Cardiac muscle cell (in vitro differentiated cells and primary cell): ENCODE measurements at regions not wholly inside any gene's neighbourhood (a gene's known extent, or its start where the extent isn't known, plus 50 kb on each side); places are given as distances from the start of the nearest gene placed in this dataset.
A peak's percentile ranks its signal among the peaks of the same experiment; 100 is the strongest.

Experiments used
- DNase-seq, 2 donors: peaks; one replicate each; pipeline versions ENCODE4 v3.0.0 to v3.0.0-alpha.2; 2010 to 2017; ENCODE audit warnings: low read depth in 1 of 2, low spot score in 1 of 2
- H3K27ac ChIP-seq: fragments of 200-600 bp; sonication (generic); 2 replicates; pipeline ENCODE4 v1.5.1; 2016
- H3K27me3 ChIP-seq: fragments of 200-600 bp; sonication (generic); 2 replicates; pipeline ENCODE4 v1.6.0; 2016; ENCODE audit warnings: control low read depth
- H3K36me3 ChIP-seq: fragments of 200-600 bp; sonication (generic); 2 replicates; pipeline ENCODE4 v1.5.1; 2016; ENCODE audit warnings: control low read depth
- H3K4me1 ChIP-seq: fragments of 200-600 bp; sonication (generic); 2 replicates; pipeline ENCODE4 v1.8.1; 2017; ENCODE audit warnings: low read depth, mild to moderate bottlenecking, mixed run types
- H3K4me3 ChIP-seq: fragments of 200-600 bp; sonication (generic); 2 replicates; pipeline ENCODE4 v1.5.1; 2016; ENCODE audit warnings: mild to moderate bottlenecking
- H3K9me3 ChIP-seq: fragments of 200-600 bp; sonication (generic); 2 replicates; pipeline ENCODE4 v1.5.1; 2017; ENCODE audit warnings: low read depth, mild to moderate bottlenecking, control low read depth
- TF ChIP-seq, protein P1 (sequence below): IDR thresholded peaks from 2 replicates; pipeline ENCODE4 v1.5.1; 2012; ENCODE audit warnings: low read depth, mild to moderate bottlenecking, low read length

DNA sequence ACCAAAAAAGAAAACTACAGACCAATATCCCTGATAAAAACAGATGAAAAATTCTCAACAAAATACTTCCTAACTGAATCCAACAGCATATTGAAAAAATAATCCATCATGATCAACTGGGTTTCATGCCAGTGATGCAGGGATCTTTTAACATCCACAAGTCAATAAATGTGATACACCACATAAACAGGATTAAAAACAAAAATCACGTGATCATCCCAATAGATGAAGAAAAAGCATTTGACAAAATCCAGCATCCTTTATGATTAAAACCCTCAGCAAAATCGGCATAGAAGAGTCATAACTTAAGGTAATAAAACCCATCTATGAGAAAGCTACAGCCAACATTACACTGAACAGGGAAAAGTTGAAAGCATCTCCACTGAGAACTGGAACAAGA is 107.5 kb downstream of the DCLK3 start:
- TF ChIP-seq, protein P1, sequence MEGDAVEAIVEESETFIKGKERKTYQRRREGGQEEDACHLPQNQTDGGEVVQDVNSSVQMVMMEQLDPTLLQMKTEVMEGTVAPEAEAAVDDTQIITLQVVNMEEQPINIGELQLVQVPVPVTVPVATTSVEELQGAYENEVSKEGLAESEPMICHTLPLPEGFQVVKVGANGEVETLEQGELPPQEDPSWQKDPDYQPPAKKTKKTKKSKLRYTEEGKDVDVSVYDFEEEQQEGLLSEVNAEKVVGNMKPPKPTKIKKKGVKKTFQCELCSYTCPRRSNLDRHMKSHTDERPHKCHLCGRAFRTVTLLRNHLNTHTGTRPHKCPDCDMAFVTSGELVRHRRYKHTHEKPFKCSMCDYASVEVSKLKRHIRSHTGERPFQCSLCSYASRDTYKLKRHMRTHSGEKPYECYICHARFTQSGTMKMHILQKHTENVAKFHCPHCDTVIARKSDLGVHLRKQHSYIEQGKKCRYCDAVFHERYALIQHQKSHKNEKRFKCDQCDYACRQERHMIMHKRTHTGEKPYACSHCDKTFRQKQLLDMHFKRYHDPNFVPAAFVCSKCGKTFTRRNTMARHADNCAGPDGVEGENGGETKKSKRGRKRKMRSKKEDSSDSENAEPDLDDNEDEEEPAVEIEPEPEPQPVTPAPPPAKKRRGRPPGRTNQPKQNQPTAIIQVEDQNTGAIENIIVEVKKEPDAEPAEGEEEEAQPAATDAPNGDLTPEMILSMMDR = no peak
- Histone ChIP-seq H3K27ac (no peak overlapping the region), H3K36me3 (no peaks in the 10 kb centered on the region), H3K27me3 (no peaks in the 10 kb centered on the region), H3K4me3 (no peak overlapping the region), H3K4me1 (no peaks in the 10 kb centered on the region), H3K9me3 (no peaks in the 10 kb centered on the region)
- DNase-seq = no peak

DNA sequence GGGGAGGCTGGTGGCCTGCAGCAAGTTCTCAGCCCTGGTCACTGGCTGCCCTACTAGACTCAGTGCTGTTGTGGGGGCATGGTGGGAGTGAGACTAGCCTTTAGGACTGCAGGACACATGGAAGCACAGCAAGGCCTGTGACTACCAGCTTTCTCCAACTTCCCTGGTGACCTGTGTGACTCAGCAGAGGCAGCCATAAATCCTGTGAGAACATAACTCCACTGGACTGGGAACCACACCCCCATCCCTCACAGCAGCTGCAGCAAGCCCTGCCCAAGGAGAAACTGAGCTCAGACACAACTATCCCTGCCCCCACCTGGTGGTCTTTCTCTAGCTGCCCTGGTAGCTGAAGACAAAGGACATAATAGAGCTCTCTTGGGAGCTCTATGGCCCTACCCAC is 111.3 kb downstream of the DCLK3 start:
- no peaks in the 10 kb centered on the region for H3K9me3 ChIP-seq
- H3K27me3 ChIP-seq = no peaks in the 10 kb centered on the region
- no peak overlapping the region for H3K27ac ChIP-seq
- no peak for DNase-seq
- H3K36me3 ChIP-seq = no peaks in the 10 kb centered on the region
- H3K4me1 ChIP-seq = no peaks in the 10 kb centered on the region
- TF ChIP-seq, protein P1 = no peak
- H3K4me3 ChIP-seq = no peak overlapping the region

DNA sequence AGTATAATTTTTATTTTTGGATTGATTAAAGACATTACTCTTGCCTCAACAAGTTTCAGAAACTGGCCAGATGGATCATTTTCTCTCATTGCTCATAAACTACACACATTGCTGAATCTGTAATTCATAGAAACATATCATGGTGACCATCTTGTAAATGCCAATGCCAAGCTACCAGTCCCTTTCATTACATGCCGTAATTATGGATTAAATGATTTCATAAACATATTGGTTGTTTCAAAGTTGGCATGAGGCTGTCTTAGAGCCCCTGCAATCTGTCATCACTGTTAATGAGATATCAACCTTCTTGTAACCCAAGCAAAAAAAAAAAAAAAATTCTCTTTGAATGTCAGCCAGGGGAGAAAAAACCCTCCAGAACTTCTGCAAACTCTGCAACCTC is 112.2 kb downstream of the DCLK3 start:
- Histone ChIP-seq H3K36me3 (no peaks in the 10 kb centered on the region), H3K4me1 (no peaks in the 10 kb centered on the region), H3K9me3 (no peaks in the 10 kb centered on the region), H3K4me3 (no peak overlapping the region), H3K27ac (no peak overlapping the region), H3K27me3 (no peaks in the 10 kb centered on the region)
- no peak for DNase-seq
- TF ChIP-seq, protein P1 = no peak

DNA sequence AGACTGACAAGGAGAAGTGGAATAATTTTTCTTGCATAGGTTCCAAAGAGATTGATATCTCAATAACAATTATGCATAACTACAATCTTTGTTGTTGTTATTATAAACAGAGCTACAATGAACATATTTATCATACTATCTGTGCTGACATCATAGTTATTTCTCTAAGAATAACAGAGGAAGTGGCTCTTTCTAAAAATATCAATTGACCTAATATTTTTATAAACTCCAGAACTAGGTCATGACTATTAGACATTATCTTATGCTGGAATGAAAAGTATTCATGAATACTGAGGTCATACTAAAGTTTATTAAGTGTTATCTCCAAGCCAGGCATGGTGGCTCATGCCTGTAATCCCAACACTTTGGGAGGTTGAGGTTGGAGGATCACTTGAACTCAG is 114.1 kb downstream of the DCLK3 start:
- H3K36me3 ChIP-seq = no peaks in the 10 kb centered on the region
- TF ChIP-seq, protein P1 = no peak
- no peaks in the 10 kb centered on the region for H3K9me3 ChIP-seq
- no peak overlapping the region for H3K4me3 ChIP-seq
- no peaks in the 10 kb centered on the region for H3K27me3 ChIP-seq
- no peaks in the 10 kb centered on the region for H3K4me1 ChIP-seq
- H3K27ac ChIP-seq = no peak overlapping the region
- peak in 1 of 2 donors; percentile 44 for DNase-seq

DNA sequence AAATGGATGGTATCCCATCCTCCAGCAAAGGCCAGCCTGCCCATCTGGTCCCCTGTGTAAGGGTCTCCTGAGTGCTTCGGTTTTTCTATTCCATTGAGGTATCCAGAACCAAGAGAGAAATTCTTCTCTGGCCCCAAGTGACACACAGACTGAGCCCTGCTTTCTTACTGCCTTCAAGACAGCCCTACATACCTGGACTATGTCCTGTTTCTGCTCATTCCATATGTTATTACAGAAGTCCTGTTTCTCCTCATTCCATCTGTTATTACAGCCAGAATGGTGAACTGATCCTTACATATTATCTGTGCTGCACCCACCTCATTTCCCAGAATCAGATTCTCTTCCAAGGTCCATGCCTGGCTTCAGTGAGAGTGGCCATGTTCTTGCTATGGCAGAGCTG is 115.2 kb downstream of the DCLK3 start:
- no peaks in the 10 kb centered on the region for H3K36me3 ChIP-seq
- TF ChIP-seq, protein P1 = no peak
- H3K4me1 ChIP-seq = no peaks in the 10 kb centered on the region
- no peaks in the 10 kb centered on the region for H3K9me3 ChIP-seq
- no peaks in the 10 kb centered on the region for H3K27me3 ChIP-seq
- no peak overlapping the region for H3K4me3 ChIP-seq
- DNase-seq = no peak
- H3K27ac ChIP-seq = no peak overlapping the region
